Activated CD4-positive, alpha-beta T cell treated with anti-CD3 and anti-CD28 coated beads, Interleukin-2, amount 10 ng/mL, durations not matched to agents 7 days and 5 days (primary cell): ENCODE measurements at regions not wholly inside any gene's neighbourhood (a gene's known extent, or its start where the extent isn't known, plus 50 kb on each side); places are given as distances from the start of the nearest gene placed in this dataset.

Experiments
- CTCF ChIA-PET: fragments of 350-600 bp; sonication (Branson Sonifier 250); formaldehyde crosslinking; loops from one replicate; lab custom pipeline; 2021; ENCODE audit warnings: antibody characterized with exemption; lab: Charles Lee
- POLR2A ChIA-PET: fragments of 350-600 bp; sonication (Branson Sonifier 250); formaldehyde crosslinking; loops from one replicate; lab custom pipeline; 2021; ENCODE audit warnings: antibody characterized with exemption; lab: Charles Lee
- DNase-seq: peaks from one replicate; pipeline ENCODE4 v3.0.0-alpha.2; 2020
- H3K27ac Mint-ChIP-seq: one replicate; pipeline ENCODE4 v1.8.0; 2021; ENCODE audit warnings: mild to moderate bottlenecking, moderate library complexity, mixed read lengths
- H3K27me3 Mint-ChIP-seq: one replicate; pipeline ENCODE4 v1.8.0; 2021; ENCODE audit warnings: mixed read lengths
- H3K36me3 Mint-ChIP-seq: one replicate; pipeline ENCODE4 v1.8.0; 2021; ENCODE audit warnings: low read depth, mixed read lengths
- H3K4me1 Mint-ChIP-seq: one replicate; pipeline ENCODE4 v1.8.0; 2021; ENCODE audit warnings: mixed read lengths
- H3K4me3 Mint-ChIP-seq: one replicate; pipeline ENCODE4 v1.8.0; 2021; ENCODE audit warnings: mild to moderate bottlenecking, moderate library complexity, mixed read lengths
- H3K9me3 Mint-ChIP-seq: one replicate; pipeline ENCODE4 v1.8.0; 2021; ENCODE audit warnings: mixed read lengths

- Mint-ChIP-seq H3K36me3 (no peaks in the 10 kb centered on the region), H3K4me3 (no peak overlapping the region), H3K27me3 (no peaks in the 10 kb centered on the region), H3K4me1 (no peaks in the 10 kb centered on the region), H3K27ac (no peak overlapping the region), H3K9me3 (no peaks in the 10 kb centered on the region)
- POLR2A ChIA-PET, result no interaction called here
- CTCF ChIA-PET, result no interaction called here
- DNase-seq, result no peak
These were observed 589.9 kb upstream of the MGMT start for GRCh38 chr10:128877141-128877540.

GRCh38 chr10:128877936-128878335 is 589.1 kb upstream of the MGMT start:
- Mint-ChIP-seq H3K27me3 (no peaks in the 10 kb centered on the region), H3K4me3 (no peak overlapping the region), H3K9me3 (no peaks in the 10 kb centered on the region), H3K4me1 (no peaks in the 10 kb centered on the region), H3K27ac (no peak overlapping the region), H3K36me3 (no peaks in the 10 kb centered on the region)
- ChIA-PET POLR2A (no interaction called here), CTCF (no interaction called here)
- DNase-seq, result no peak

GRCh38 chr10:128879030-128879429 is 588.0 kb upstream of the MGMT start:
- Mint-ChIP-seq H3K9me3 (no peaks in the 10 kb centered on the region), H3K27me3 (no peaks in the 10 kb centered on the region), H3K36me3 (no peaks in the 10 kb centered on the region), H3K4me3 (no peak overlapping the region), H3K4me1 (no peaks in the 10 kb centered on the region), H3K27ac (no peak overlapping the region)
- POLR2A ChIA-PET, result no interaction called here
- DNase-seq, result no peak
- CTCF ChIA-PET, result no interaction called here

GRCh38 chr10:128879441-128880140 is 587.5 kb upstream of the MGMT start:
- DNase-seq, result no peak

GRCh38 chr10:128880159-128880725 is 586.8 kb upstream of the MGMT start:
- no peaks in the 10 kb centered on the region for H3K36me3 Mint-ChIP-seq
- POLR2A ChIA-PET, result no interaction called here
- no peak overlapping the region for H3K27ac Mint-ChIP-seq
- H3K27me3 Mint-ChIP-seq, result no peaks in the 10 kb centered on the region
- H3K9me3 Mint-ChIP-seq, result no peaks in the 10 kb centered on the region
- DNase-seq, result no peak
- no peaks in the 10 kb centered on the region for H3K4me1 Mint-ChIP-seq
- CTCF ChIA-PET, result no interaction called here
- no peak overlapping the region for H3K4me3 Mint-ChIP-seq

More at GRCh38 chr10:128879441-128880140, 587.5 kb upstream of the MGMT start:
- Mint-ChIP-seq H3K27me3 (no peaks in the 10 kb centered on the region), H3K36me3 (no peaks in the 10 kb centered on the region), H3K27ac (no peak overlapping the region), H3K4me3 (no peak overlapping the region), H3K4me1 (no peaks in the 10 kb centered on the region), H3K9me3 (no peaks in the 10 kb centered on the region)
- ChIA-PET POLR2A (no interaction called here), CTCF (no interaction called here)

- no peak for DNase-seq
- H3K36me3 Mint-ChIP-seq, result no peaks in the 10 kb centered on the region
- H3K27ac Mint-ChIP-seq, result no peak overlapping the region
- H3K27me3 Mint-ChIP-seq, result no peaks in the 10 kb centered on the region
- ChIA-PET CTCF (no interaction called here), POLR2A (no interaction called here)
- no peak overlapping the region for H3K4me3 Mint-ChIP-seq
- no peaks in the 10 kb centered on the region for H3K4me1 Mint-ChIP-seq
- no peaks in the 10 kb centered on the region for H3K9me3 Mint-ChIP-seq
These were observed 586.0 kb upstream of the MGMT start for GRCh38 chr10:128881086-128881485.

- no peaks in the 10 kb centered on the region for H3K36me3 Mint-ChIP-seq
- H3K27me3 Mint-ChIP-seq, result no peaks in the 10 kb centered on the region
- no peak for DNase-seq
- POLR2A ChIA-PET, result no interaction called here
- no peaks in the 10 kb centered on the region for H3K4me1 Mint-ChIP-seq
- no peak overlapping the region for H3K4me3 Mint-ChIP-seq
- CTCF ChIA-PET, result no interaction called here
- peaks cover 2% of the 10 kb centered on the region for H3K9me3 Mint-ChIP-seq
- H3K27ac Mint-ChIP-seq, result no peak overlapping the region
These were observed 583.6 kb upstream of the MGMT start for GRCh38 chr10:128883231-128884032.

GRCh38 chr10:128884033-128884425 is 583.0 kb upstream of the MGMT start:
- no peaks in the 10 kb centered on the region for H3K4me1 Mint-ChIP-seq
- peaks cover 4% of the 10 kb centered on the region for H3K9me3 Mint-ChIP-seq
- ChIA-PET POLR2A (no interaction called here), CTCF (no interaction called here)
- H3K27ac Mint-ChIP-seq, result no peak overlapping the region
- DNase-seq, result no peak
- no peaks in the 10 kb centered on the region for H3K27me3 Mint-ChIP-seq
- H3K36me3 Mint-ChIP-seq, result no peaks in the 10 kb centered on the region
- no peak overlapping the region for H3K4me3 Mint-ChIP-seq

GRCh38 chr10:128884496-128885072 is 582.5 kb upstream of the MGMT start:
- no peak overlapping the region for H3K4me3 Mint-ChIP-seq
- H3K36me3 Mint-ChIP-seq, result no peaks in the 10 kb centered on the region
- POLR2A ChIA-PET, result no interaction called here
- no peaks in the 10 kb centered on the region for H3K4me1 Mint-ChIP-seq
- CTCF ChIA-PET, result no interaction called here
- no peaks in the 10 kb centered on the region for H3K27me3 Mint-ChIP-seq
- no peak overlapping the region for H3K27ac Mint-ChIP-seq
- peaks cover 4% of the 10 kb centered on the region for H3K9me3 Mint-ChIP-seq
- DNase-seq, result no peak

- Mint-ChIP-seq H3K36me3 (no peaks in the 10 kb centered on the region), H3K27me3 (no peaks in the 10 kb centered on the region), H3K27ac (no peak overlapping the region), H3K4me1 (no peaks in the 10 kb centered on the region), H3K9me3 (peaks cover 4% of the 10 kb centered on the region), H3K4me3 (no peak overlapping the region)
- CTCF ChIA-PET, result no interaction called here
- no peak for DNase-seq
- POLR2A ChIA-PET, result no interaction called here
These were observed 581.2 kb upstream of the MGMT start for GRCh38 chr10:128885573-128886555.

GRCh38 chr10:128887856-128888255 is 579.2 kb upstream of the MGMT start:
- no peaks in the 10 kb centered on the region for H3K36me3 Mint-ChIP-seq
- POLR2A ChIA-PET, result no interaction called here
- CTCF ChIA-PET, result no interaction called here
- H3K27ac Mint-ChIP-seq, result no peak overlapping the region
- DNase-seq, result no peak
- H3K9me3 Mint-ChIP-seq, result peaks cover 4% of the 10 kb centered on the region
- H3K27me3 Mint-ChIP-seq, result no peaks in the 10 kb centered on the region
- no peak overlapping the region for H3K4me3 Mint-ChIP-seq
- H3K4me1 Mint-ChIP-seq, result no peaks in the 10 kb centered on the region

- CTCF ChIA-PET, result no interaction called here
- DNase-seq, result no peak
- no peak overlapping the region for H3K4me3 Mint-ChIP-seq
- H3K4me1 Mint-ChIP-seq, result no peaks in the 10 kb centered on the region
- POLR2A ChIA-PET, result no interaction called here
- no peaks in the 10 kb centered on the region for H3K27me3 Mint-ChIP-seq
- H3K27ac Mint-ChIP-seq, result no peak overlapping the region
- no peaks in the 10 kb centered on the region for H3K36me3 Mint-ChIP-seq
- peaks cover 4% of the 10 kb centered on the region for H3K9me3 Mint-ChIP-seq
These were observed 575.0 kb upstream of the MGMT start for GRCh38 chr10:128892005-128892404.
